Umbilical cord (tissue), 1 donor: ENCODE measurements at regions not wholly inside any gene's neighbourhood (a gene's known extent, or its start where the extent isn't known, plus 50 kb on each side); places are given as distances from the start of the nearest gene placed in this dataset.

Experiments used
- DNase-seq: peaks from one replicate; pipeline ENCODE4 v3.0.0-alpha.2; 2015; ENCODE audit warnings: low spot score

GRCh38 chr1:193372553-193372952 is 186.1 kb upstream of the B3GALT2 start:
- DNase-seq = no peak

- no peak for DNase-seq
Measured at GRCh38 chr1:193368302-193368701, 181.9 kb upstream of the B3GALT2 start.

DNA sequence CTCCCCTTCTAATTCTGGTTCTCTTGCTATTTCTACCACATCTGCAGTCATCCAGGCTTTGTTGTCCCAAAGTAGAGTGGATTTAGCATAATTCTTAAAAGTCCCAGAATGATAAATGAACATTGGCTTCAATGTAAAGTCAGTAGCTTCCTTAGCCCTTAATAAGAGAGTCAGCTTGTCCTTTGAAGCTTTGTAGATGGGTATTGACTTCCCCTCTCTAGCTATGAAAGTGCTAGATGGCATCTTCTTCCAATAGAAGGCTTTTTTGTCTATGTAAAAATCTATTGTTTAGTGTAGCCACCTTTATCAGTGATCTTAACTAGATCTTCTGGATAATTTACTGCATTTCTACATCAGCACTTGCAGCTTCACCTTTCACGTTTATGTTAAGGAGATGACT is 181.4 kb upstream of the B3GALT2 start:
- no peak for DNase-seq

DNA sequence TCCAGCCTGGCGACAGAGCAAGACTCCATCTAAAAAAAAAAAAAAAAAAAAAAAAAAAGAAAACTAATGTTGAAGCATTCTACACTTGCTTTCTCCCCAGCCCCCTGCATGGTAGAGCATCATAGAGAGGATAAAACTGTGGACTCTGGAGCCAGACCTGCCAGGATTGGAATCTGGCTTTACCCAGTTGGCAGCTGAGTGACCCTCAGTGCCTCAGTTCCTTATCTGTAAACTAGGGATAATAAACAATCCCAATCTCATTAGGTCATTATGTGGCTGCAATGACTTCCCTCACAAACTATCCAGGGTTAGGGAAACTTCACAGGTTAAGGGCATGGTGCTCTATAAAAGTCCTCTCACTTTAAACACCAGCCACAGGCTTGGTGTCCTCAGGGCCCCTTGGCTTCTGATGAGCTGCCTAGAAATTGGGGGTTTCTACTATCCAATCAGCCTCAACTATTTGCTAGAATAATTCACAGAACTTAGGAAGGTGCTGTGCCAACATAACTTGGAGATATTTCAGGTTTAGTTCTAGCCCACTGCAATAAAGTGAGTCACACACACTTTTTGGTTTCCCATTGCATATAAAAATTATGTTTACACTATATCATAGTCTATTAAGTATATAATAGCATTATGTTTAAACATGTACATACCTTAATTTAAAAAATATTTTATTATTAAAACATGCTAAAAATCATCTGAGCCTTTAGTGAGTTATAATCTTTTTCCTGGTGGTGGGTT is 180.5 kb upstream of the B3GALT2 start:
- DNase-seq = no peak

DNA sequence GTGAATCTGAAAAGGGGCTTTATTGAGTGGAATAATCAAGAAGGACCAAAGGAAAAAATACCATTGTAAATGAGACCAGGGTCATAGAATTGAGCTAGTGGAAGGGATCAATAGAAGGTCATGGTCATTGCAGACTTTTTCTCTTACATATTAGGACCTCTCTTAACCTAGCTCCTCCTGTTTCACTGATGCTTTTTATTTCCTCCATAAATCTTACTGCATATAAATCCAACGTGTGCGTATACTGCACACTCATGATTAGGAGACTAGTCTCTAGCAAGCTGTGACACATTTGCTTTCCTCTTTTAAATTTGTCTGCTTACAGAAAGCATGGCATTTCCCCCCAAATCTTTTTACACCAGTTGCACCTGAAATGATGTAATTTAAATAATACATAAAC is 179.6 kb upstream of the B3GALT2 start:
- DNase-seq = no peak

GRCh38 chr1:193359631-193360030 is 173.2 kb upstream of the B3GALT2 start:
- no peak for DNase-seq

DNA sequence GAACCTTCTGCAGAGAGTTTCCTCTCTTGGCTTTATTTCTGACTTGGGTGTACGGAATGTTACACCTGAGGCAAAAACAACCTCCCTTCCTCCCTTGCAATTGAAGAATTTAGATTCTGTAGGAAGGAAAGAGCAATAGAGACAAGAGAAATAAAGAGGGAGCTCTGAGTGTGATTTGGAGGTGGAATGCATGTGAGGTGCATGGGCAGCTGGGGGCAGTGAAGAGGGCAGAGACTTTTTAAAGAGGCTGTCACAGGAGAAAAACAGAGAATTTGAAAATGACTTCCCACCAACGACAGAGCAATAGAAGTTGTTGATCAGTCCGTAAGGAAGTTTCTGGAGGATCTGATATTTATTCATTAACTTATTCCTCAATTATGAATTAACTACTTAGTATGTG is 172.0 kb upstream of the B3GALT2 start:
- no peak for DNase-seq

- DNase-seq = no peak
Measured at GRCh38 chr1:193356249-193356648, 169.8 kb upstream of the B3GALT2 start.

- DNase-seq = no peak
Measured at GRCh38 chr1:193355626-193356025, 169.2 kb upstream of the B3GALT2 start.

- DNase-seq = no peak
Measured at GRCh38 chr1:193355178-193355577, 168.8 kb upstream of the B3GALT2 start.

DNA sequence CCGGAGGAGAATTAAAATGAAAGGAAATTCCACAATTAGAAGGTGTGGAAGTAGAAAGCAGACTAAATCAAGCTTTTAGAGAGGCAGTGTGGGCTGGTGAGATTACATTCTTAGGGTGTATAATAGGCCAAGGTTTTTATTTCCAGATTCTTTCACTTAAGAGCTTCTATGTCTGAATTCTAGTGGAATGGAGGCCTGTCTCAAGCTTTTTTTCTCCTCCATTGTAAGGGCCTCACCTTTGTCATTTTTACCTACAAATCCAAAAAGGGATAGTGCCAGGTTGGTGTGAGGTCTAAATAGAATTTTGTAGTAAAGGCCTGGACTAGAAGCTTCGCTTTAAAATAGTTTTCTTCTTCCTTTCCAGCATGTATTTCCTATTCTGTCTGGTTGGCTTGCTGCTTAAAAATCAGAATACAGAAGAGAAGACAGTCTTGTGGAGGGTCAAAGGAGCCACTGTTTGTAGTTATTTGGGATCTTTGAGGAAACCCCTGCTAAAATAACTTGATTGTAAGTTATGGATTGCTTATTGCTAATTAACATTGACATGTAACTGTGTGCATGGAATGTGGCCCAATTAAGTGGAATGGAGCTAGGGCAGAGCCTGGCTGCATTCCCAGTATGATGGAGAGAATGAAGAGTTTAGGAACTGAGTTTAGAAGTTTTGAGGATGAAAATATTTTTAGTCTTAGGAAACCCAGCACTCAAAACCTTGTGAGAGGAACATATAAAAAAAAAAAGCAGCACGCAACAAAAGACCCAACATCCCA is 162.5 kb upstream of the B3GALT2 start:
- peak; percentile 7 for DNase-seq

GRCh38 chr1:193348091-193348768 is 161.8 kb upstream of the B3GALT2 start:
- DNase-seq = peak; percentile 73

GRCh38 chr1:193346085-193346484 is 159.7 kb upstream of the B3GALT2 start:
- DNase-seq = no peak

DNA sequence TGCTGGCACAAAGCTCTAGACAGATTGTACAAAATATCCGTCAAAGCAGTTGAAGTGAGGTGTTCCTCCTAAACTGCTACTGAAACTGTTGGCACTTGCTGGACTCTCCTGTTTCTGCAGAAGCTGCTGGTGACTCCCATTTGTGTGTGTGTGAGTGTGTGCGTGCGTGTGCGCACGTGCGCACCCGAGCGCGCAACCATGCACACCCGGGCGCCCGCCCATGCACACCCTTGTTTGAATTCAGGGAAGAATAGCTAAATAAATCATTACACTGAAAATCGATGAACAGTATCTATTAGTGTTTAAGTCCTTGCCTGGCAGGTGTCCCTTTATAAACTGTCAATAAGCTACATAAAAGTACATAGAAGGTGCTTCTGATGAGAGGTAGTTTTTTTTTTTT is 156.4 kb upstream of the B3GALT2 start:
- no peak for DNase-seq

DNA sequence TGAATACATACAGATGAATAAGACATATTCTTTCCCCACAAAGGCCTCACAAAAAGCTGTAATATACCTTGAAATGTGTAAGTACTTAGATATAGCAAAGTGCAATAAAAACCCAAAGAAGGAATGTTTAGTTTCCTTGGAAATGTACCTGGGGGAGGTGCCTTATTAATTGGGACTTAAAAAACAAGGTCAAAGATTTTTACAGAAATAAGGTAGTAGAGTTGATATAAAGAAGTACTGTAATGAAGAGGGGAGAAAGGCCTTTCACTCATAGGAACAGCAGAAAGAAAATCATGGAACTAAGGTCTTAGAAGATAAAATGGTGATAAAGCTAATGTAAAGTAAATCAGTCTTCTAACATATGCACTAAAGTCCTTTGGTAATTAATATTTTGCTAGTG is 153.9 kb upstream of the B3GALT2 start:
- no peak for DNase-seq

DNA sequence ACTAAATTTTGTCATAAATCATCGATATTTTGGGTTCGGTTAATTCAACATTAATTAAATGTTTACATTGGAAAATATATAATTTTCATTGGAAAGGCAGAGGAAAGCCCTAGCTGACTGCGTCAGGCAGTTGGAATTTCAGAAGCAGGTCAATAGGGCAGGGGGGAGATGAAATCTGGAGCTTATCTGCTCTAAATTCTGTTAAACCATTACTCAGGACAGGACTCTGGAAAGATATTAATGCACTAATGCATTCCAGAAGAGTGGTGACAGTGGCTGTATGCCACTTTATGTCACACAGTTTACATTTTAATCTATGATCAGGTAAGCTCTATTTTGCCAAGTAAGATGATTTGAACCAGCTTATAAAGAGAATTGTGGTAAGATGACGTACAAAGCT is 153.0 kb upstream of the B3GALT2 start:
- no peak for DNase-seq

DNA sequence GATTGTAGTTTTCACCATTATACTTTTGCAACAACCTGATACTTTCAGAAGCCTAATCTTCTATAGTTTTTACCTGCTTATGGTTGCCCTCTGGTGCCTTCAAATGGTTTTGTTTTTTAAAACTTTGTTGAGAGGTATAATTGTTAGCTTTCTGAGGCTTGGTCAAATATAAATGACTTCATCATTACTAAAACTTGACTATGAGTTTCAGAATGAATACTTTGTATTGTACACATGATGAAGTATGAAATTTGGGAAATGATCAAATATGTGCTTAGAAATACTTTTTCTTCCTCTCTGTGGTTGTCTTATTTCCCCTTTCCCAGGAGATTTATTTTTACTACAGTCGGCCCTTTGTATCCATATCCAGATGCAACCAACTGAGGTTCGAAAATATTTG is 151.8 kb upstream of the B3GALT2 start:
- DNase-seq = no peak

DNA sequence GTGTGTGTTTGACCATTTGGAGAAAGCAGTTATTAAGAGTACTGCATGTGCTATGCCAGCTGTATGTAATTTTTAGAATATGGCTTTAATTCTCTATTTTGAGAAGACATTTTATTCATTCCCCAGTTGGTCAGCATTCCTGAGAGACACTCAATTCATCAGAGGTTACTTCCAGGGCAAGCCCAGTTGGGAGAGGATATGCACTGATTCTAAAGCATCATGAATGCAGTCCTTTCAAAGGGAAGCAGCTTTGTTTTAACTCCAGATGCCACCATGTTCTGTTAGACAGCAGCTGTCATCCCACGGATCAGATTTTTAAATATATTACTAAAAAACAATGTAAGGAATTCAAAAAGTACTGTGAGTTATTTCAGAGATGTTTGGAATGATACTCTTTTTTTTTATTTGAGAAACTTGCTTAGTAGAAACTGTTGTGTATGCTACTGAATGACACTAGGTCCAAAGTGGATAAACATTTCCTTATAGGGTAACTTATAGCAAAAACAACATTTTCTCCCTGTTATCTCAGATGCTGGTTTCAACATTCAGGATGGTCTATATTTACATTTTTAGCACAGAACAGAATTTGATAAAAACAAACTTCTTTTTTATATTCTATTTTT is 149.5 kb upstream of the B3GALT2 start:
- peak; percentile 71 for DNase-seq

GRCh38 chr1:193333166-193333565 is 146.8 kb upstream of the B3GALT2 start:
- no peak for DNase-seq

DNA sequence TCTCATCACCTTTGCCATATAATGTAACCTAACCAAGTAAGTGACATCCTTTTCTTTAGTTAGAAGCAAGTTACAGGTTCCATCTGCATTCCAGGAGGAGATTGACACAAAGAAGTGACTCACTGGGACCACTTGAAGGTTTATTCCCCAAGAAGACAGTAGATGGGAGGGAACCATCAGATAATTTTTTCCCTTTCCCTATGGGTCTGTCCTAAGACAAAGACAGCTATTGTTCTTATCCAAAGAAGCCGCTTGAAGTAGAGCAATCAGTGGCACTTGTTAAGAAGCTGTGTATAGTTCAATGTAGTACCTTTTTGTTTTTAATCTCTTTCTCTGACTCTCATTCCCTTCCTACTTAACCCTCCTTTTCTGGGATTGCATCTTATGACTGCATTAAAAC is 139.9 kb upstream of the B3GALT2 start:
- no peak for DNase-seq

GRCh38 chr1:193325771-193326170 is 139.4 kb upstream of the B3GALT2 start:
- no peak for DNase-seq

GRCh38 chr1:193325042-193325441 is 138.6 kb upstream of the B3GALT2 start:
- DNase-seq = no peak
